Smooth muscle cell (in vitro differentiated cells): ENCODE measurements at regions not wholly inside any gene's neighbourhood (a gene's known extent, or its start where the extent isn't known, plus 50 kb on each side); places are given as distances from the start of the nearest gene placed in this dataset. TPM values are rescaled to one million over a fixed set of nuclear protein-coding genes. Genes with fewer than 3 reads are reported as not detected.
"Not testable (repeated sequence)": the region's sequence is repeated elsewhere in the genome, so short reads cannot be mapped to it uniquely, and the experiment has no call there.

Experiments used
- DNase-seq: peaks from one replicate; lab custom pipeline; 2025; ENCODE audit not compliant: unreplicated experiment; lab: John Stamatoyannopoulos, UW
- H2AFZ ChIP-seq: fragments of 200-600 bp; sonication (generic); 2 replicates; pipeline ENCODE4 v1.6.0; 2016; ENCODE audit warnings: antibody characterized with exemption, low read depth, mild to moderate bottlenecking
- H3F3A ChIP-seq: fragments of 200-600 bp; sonication (generic); 2 replicates; pipeline ENCODE4 v1.6.0; 2017; ENCODE audit warnings: antibody characterized with exemption, low read depth
- H3K27ac ChIP-seq: fragments of 200-600 bp; sonication (generic); 2 replicates; pipeline ENCODE4 v1.5.1; 2016; ENCODE audit warnings: low read depth, mild to moderate bottlenecking
- H3K27me3 ChIP-seq: fragments of 200-600 bp; sonication (generic); 2 replicates; pipeline ENCODE4 v1.6.1; 2016; ENCODE audit warnings: low read depth, mild to moderate bottlenecking
- H3K36me3 ChIP-seq: fragments of 200-600 bp; sonication (generic); 2 replicates; pipeline ENCODE4 v1.5.1; 2016; ENCODE audit warnings: low read depth
- H3K4me1 ChIP-seq: fragments of 200-600 bp; sonication (generic); 2 replicates; pipeline ENCODE4 v1.5.1; 2016; ENCODE audit warnings: low read depth
- H3K4me2 ChIP-seq: fragments of 200-600 bp; sonication (generic); 2 replicates; pipeline ENCODE4 v1.6.0; 2016; ENCODE audit warnings: mild to moderate bottlenecking
- H3K4me3 ChIP-seq: fragments of 200-600 bp; sonication (generic); 2 replicates; pipeline ENCODE4 v1.5.1; 2016; ENCODE audit warnings: mild to moderate bottlenecking
- H3K79me2 ChIP-seq: fragments of 200-600 bp; sonication (generic); 2 replicates; pipeline ENCODE4 v1.6.0; 2016; ENCODE audit warnings: low read depth, mild to moderate bottlenecking
- H3K9ac ChIP-seq: fragments of 200-600 bp; sonication (generic); 2 replicates; pipeline ENCODE4 v1.6.0; 2016; ENCODE audit warnings: low read depth
- H3K9me3 ChIP-seq: fragments of 200-600 bp; sonication (generic); replicated peaks from 2 replicates; pipeline ENCODE4 v1.5.1; 2016; ENCODE audit warnings: low read depth
- H4K20me1 ChIP-seq: fragments of 200-600 bp; sonication (generic); 2 replicates; pipeline ENCODE4 v1.6.0; 2016; ENCODE audit warnings: low read depth
- WGBS: methylation state at CpG from one replicate; pipeline ENCODE4 v1.1.7; 2016; ENCODE audit warnings: low lambda C conversion rate; 5-methylcytosine and 5-hydroxymethylcytosine counted together
- small RNA-seq: library from RNA; depleted of rRNA; stranded (forward); fragments of <200 nt; gene quantifications from one replicate; pipeline ENCODE3, GENCODE V24; 2014
- TF ChIP-seq, protein P1 (sequence below): fragments of 200-600 bp; sonication (generic); IDR thresholded peaks from 2 replicates; pipeline ENCODE4 v1.5.1; 2017; ENCODE audit warnings: borderline replicate concordance, mild to moderate bottlenecking, antibody characterized with exemption; ENCODE audit not compliant: insufficient read depth, poor library complexity, severe bottlenecking

- WGBS, result 55% methylated on average over 1 of the region's 1 CpG
- peaks cover 11% of the 10 kb centered on the region for H3K4me1 ChIP-seq
- no peak for DNase-seq
- H4K20me1 ChIP-seq, result no peaks in the 10 kb centered on the region
- H3K36me3 ChIP-seq, result no peaks in the 10 kb centered on the region
- H3F3A ChIP-seq, result peaks cover 4% of the 10 kb centered on the region
- H3K4me3 ChIP-seq, result no peak overlapping the region
- no peak overlapping the region for H3K27ac ChIP-seq
- no peak overlapping the region for H3K9ac ChIP-seq
- H3K4me2 ChIP-seq, result no peak overlapping the region
- H3K79me2 ChIP-seq, result no peaks in the 10 kb centered on the region
- no peaks in the 10 kb centered on the region for H3K9me3 ChIP-seq
- no peak overlapping the region for H2AFZ ChIP-seq
- TF ChIP-seq, protein P1, sequence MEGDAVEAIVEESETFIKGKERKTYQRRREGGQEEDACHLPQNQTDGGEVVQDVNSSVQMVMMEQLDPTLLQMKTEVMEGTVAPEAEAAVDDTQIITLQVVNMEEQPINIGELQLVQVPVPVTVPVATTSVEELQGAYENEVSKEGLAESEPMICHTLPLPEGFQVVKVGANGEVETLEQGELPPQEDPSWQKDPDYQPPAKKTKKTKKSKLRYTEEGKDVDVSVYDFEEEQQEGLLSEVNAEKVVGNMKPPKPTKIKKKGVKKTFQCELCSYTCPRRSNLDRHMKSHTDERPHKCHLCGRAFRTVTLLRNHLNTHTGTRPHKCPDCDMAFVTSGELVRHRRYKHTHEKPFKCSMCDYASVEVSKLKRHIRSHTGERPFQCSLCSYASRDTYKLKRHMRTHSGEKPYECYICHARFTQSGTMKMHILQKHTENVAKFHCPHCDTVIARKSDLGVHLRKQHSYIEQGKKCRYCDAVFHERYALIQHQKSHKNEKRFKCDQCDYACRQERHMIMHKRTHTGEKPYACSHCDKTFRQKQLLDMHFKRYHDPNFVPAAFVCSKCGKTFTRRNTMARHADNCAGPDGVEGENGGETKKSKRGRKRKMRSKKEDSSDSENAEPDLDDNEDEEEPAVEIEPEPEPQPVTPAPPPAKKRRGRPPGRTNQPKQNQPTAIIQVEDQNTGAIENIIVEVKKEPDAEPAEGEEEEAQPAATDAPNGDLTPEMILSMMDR, result no peak
- no peaks in the 10 kb centered on the region for H3K27me3 ChIP-seq
These were observed 57.1 kb upstream of the ANKH start for GRCh38 chr5:14928661-14929060.

DNA sequence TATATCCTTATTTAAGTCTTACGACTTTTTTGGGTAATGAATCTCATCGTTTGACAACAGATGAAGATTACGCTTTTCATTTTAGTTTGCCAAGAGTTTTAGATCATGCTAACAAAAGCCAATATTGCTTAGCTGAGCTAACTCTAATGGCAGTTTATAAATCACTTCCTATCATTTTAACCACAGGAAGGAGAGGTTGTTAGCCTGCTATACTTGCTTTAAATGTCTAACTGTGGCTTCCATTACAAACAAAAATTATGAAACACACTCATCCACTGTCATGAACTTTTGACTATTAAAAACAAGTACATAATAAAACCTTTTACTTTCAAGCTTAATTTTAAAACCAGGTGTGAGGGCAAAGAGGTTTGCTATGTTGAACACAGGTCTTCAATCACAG, 53.7 kb upstream of the ANKH start:
- DNase-seq, result no peak
- 91% methylated on average over 3 of the region's 3 CpGs for WGBS
- H3K4me3 ChIP-seq, result no peak overlapping the region

GRCh38 chr5:14922952-14923351, 51.4 kb upstream of the ANKH start:
- H3K27me3 ChIP-seq, H3K9me3 ChIP-seq, H3K4me3 ChIP-seq, H3K27ac ChIP-seq, DNase-seq, H3K79me2 ChIP-seq, H2AFZ ChIP-seq, H3K36me3 ChIP-seq, H3K4me2 ChIP-seq, H3F3A ChIP-seq, H4K20me1 ChIP-seq, H3K9ac ChIP-seq: not testable (repeated sequence)
- peaks cover 18% of the 10 kb centered on the region for H3K4me1 ChIP-seq
- WGBS, result 58% methylated on average over 6 of the region's 6 CpGs

More for the DNA sequence above, 53.7 kb upstream of the ANKH start:
- Histone ChIP-seq H3F3A (peaks cover 4% of the 10 kb centered on the region), H3K9me3 (no peaks in the 10 kb centered on the region), H3K79me2 (no peaks in the 10 kb centered on the region), H3K36me3 (no peaks in the 10 kb centered on the region), H3K4me1 (peaks cover 11% of the 10 kb centered on the region), H3K27me3 (no peaks in the 10 kb centered on the region), H3K9ac (peak overlapping the region; percentile 64), H3K4me2 (peak overlapping the region; percentile 74), H2AFZ (no peak overlapping the region), H4K20me1 (no peaks in the 10 kb centered on the region), H3K27ac (peak overlapping the region; percentile 91)
- TF ChIP-seq, protein P1, result no peak

- no peak for DNase-seq
- Histone ChIP-seq H3K27me3 (no peaks in the 10 kb centered on the region), H3K27ac (no peak overlapping the region), H3K9ac (no peak overlapping the region), H3K36me3 (no peaks in the 10 kb centered on the region), H4K20me1 (no peaks in the 10 kb centered on the region), H3K4me1 (peaks cover 18% of the 10 kb centered on the region), H3F3A (peaks cover 4% of the 10 kb centered on the region), H3K4me3 (no peak overlapping the region), H3K4me2 (no peak overlapping the region), H3K9me3 (no peaks in the 10 kb centered on the region), H2AFZ (no peak overlapping the region), H3K79me2 (no peaks in the 10 kb centered on the region)
- 94% methylated on average over 9 of the region's 9 CpGs for WGBS
- TF ChIP-seq, protein P1, result no peak
These were observed 50.9 kb upstream of the ANKH start for GRCh38 chr5:14922456-14922855.

Small RNA genes in the stretch of these regions (small RNA-seq; reads per million reads assigned to genes)
- not detected for gene RF00096
